ENCODE measurements at regions not wholly inside any gene's neighbourhood (a gene's known extent, or its start where the extent isn't known, plus 50 kb on each side); places are given as distances from the start of the nearest gene placed in this dataset.

DNA sequence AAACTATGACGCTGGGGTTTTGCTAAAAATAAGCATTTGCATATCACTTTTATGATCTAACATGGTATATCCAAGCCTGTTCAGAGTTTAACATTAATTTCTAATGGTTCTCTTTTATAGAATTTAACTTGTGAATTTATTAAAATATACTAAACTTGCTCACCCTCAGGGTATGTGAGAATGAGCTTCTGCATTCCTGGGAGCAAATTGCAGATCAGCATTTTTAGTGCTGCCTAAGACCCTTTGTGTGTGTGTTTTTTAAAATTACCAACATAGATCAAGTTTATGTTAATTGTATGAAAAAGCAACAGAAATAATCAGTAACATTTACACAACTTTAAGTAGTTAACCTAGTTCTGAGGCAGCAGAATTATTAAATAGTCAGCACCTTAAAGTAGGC is 218.0 kb upstream of the AGA start:
- ATAC-seq = no peak
- in situ Hi-C loops (cut with MboI) = no loop called here

DNA sequence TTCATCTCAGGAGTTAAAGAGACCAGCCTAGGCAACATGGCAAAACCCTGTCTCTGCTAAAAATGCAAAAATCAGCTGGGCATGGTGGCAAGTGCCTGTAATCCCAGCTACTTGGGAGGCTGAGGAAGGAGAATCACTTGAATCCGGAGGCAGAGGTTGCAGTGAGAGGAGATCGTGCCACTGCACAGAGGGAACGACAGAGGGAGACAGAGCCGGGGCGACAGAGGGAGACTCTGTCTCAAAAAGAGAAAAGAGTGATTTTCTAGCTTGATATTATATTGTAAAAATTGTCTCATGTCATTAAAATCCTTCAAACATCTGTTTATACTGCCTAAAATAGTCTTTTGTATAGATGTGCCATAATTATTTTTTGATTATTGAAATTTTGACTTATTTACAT is 225.4 kb upstream of the AGA start:
- DNase-seq (ENCODE audit: low read depth, low spot score) (no peak), ATAC-seq (peak; percentile 67), FAIRE-seq (no peak)
- no TSS peak for BruUV-seq (replicated peaks)
- CTCF ChIA-PET = interaction anchor here (0.8 to 2.5 kb wide), 15 partner anchors 9 to 1306 kb away, joined by 3 to 25 read pairs (median 3); no protein-coding TSS in a partner anchor
- Histone ChIP-seq H3K9ac (ENCODE audit: control insufficient read depth, insufficient read depth, low read length) (no peak overlapping the region), H3K36me3 (ENCODE audit: control insufficient read depth in 2 of 2, insufficient read depth in 2 of 2, low read length in 1 of 2) (no peaks in the 10 kb centered on the region), H3K4me1 (ENCODE audit: control insufficient read depth, insufficient read depth, low read length) (no peaks in the 10 kb centered on the region), H3K9me3 (replicated peaks; ENCODE audit: control insufficient read depth, insufficient read depth, low read length) (no peaks in the 10 kb centered on the region), H3K27me3 (replicated peaks in 1 of 2; ENCODE audit: control insufficient read depth in 2 of 2, insufficient read depth in 2 of 2, low read length in 1 of 2) (no peaks in the 10 kb centered on the region), H3K27ac (ENCODE audit: control insufficient read depth, insufficient read depth) (no peak overlapping the region), H3K79me2 (ENCODE audit: control insufficient read depth, insufficient read depth, low read length) (no peaks in the 10 kb centered on the region), H2AFZ (ENCODE audit: control insufficient read depth, low read depth, low read length) (no peak overlapping the region), H3K4me3 (no peak overlapping the region), H4K20me1 (ENCODE audit: control insufficient read depth, insufficient read depth) (no peaks in the 10 kb centered on the region), H3K4me2 (ENCODE audit: control insufficient read depth, insufficient read depth) (no peak overlapping the region)
- in situ Hi-C loops (cut with MboI) = no loop called here
- SMC1A ChIA-PET (ENCODE audit: uncharacterized antibody, unreplicated experiment) = interaction anchor here (0.6 to 1.3 kb wide), 5 partner anchors 9 to 422 kb away, joined by 3 to 11 read pairs (median 3); no protein-coding TSS in a partner anchor
- intact Hi-C loops (cut with micrococcal nuclease; ENCODE audit: unreplicated experiment) = loop anchor here (10.0 kb wide), 1 partner anchor 607 kb away; no protein-coding TSS in a partner anchor
- TF ChIP-seq RAD21 (IDR thresholded peaks at IDR 0.05; ENCODE audit: insufficient read depth, low read depth, low read length) (peak; percentile 58), SMC3 (IDR thresholded peaks at IDR 0.05; ENCODE audit: borderline replicate concordance, low read length) (peak; percentile 31; the same call in 1 of the 2 replicates)
- TF ChIP-seq, protein P1, sequence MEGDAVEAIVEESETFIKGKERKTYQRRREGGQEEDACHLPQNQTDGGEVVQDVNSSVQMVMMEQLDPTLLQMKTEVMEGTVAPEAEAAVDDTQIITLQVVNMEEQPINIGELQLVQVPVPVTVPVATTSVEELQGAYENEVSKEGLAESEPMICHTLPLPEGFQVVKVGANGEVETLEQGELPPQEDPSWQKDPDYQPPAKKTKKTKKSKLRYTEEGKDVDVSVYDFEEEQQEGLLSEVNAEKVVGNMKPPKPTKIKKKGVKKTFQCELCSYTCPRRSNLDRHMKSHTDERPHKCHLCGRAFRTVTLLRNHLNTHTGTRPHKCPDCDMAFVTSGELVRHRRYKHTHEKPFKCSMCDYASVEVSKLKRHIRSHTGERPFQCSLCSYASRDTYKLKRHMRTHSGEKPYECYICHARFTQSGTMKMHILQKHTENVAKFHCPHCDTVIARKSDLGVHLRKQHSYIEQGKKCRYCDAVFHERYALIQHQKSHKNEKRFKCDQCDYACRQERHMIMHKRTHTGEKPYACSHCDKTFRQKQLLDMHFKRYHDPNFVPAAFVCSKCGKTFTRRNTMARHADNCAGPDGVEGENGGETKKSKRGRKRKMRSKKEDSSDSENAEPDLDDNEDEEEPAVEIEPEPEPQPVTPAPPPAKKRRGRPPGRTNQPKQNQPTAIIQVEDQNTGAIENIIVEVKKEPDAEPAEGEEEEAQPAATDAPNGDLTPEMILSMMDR (IDR thresholded peaks at IDR 0.05 in 2 of 3, conservative IDR thresholded peaks at IDR 0.05 in 1 of 3; ENCODE audit: control insufficient read depth in 2 of 3, extremely low read depth in 1 of 3, insufficient read depth in 1 of 3, low read depth in 3 of 3, low read length in 3 of 3) = peak; percentile 31 to 57 (median 41); a peak in 4 of 6 replicates
- TF ChIP-seq, protein P2, sequence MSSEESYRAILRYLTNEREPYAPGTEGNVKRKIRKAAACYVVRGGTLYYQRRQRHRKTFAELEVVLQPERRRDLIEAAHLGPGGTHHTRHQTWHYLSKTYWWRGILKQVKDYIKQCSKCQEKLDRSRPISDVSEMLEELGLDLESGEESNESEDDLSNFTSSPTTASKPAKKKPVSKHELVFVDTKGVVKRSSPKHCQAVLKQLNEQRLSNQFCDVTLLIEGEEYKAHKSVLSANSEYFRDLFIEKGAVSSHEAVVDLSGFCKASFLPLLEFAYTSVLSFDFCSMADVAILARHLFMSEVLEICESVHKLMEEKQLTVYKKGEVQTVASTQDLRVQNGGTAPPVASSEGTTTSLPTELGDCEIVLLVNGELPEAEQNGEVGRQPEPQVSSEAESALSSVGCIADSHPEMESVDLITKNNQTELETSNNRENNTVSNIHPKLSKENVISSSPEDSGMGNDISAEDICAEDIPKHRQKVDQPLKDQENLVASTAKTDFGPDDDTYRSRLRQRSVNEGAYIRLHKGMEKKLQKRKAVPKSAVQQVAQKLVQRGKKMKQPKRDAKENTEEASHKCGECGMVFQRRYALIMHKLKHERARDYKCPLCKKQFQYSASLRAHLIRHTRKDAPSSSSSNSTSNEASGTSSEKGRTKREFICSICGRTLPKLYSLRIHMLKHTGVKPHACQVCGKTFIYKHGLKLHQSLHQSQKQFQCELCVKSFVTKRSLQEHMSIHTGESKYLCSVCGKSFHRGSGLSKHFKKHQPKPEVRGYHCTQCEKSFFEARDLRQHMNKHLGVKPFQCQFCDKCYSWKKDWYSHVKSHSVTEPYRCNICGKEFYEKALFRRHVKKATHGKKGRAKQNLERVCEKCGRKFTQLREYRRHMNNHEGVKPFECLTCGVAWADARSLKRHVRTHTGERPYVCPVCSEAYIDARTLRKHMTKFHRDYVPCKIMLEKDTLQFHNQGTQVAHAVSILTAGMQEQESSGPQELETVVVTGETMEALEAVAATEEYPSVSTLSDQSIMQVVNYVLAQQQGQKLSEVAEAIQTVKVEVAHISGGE (CRISPR knock-in tag; IDR thresholded peaks at IDR 0.05) = no peak
- POLR2A ChIA-PET = no interaction called here
- RAD21 ChIA-PET (ENCODE audit: unreplicated experiment) = interaction anchor here (0.8 to 1.5 kb wide), 4 partner anchors 14 to 419 kb away, joined by 3 to 18 read pairs (median 3); no protein-coding TSS in a partner anchor
- 29% methylated on average over 5 of the region's 5 CpGs for WGBS (ENCODE audit: insufficient coverage, insufficient replicate concordance, low lambda C conversion rate, missing lambda C conversion rate)

More for the DNA sequence above, 218.0 kb upstream of the AGA start:
- no TSS peak for BruUV-seq (replicated peaks)
- Histone ChIP-seq H3K9ac (ENCODE audit: control insufficient read depth, insufficient read depth, low read length) (no peak overlapping the region), H3K4me2 (ENCODE audit: control insufficient read depth, insufficient read depth) (no peak overlapping the region), H3K4me1 (ENCODE audit: control insufficient read depth, insufficient read depth, low read length) (no peaks in the 10 kb centered on the region), H3K4me3 (no peak overlapping the region), H3K36me3 (ENCODE audit: control insufficient read depth in 2 of 2, insufficient read depth in 2 of 2, low read length in 1 of 2) (no peaks in the 10 kb centered on the region), H3K27me3 (replicated peaks in 1 of 2; ENCODE audit: control insufficient read depth in 2 of 2, insufficient read depth in 2 of 2, low read length in 1 of 2) (no peaks in the 10 kb centered on the region), H3K79me2 (ENCODE audit: control insufficient read depth, insufficient read depth, low read length) (no peaks in the 10 kb centered on the region), H3K27ac (ENCODE audit: control insufficient read depth, insufficient read depth) (no peak overlapping the region), H2AFZ (ENCODE audit: control insufficient read depth, low read depth, low read length) (no peak overlapping the region), H4K20me1 (ENCODE audit: control insufficient read depth, insufficient read depth) (no peaks in the 10 kb centered on the region), H3K9me3 (replicated peaks; ENCODE audit: control insufficient read depth, insufficient read depth, low read length) (no peaks in the 10 kb centered on the region)
- RAD21 ChIA-PET (ENCODE audit: unreplicated experiment) = no interaction called here
- POLR2A ChIA-PET = interaction anchor here (0.6 kb wide), 1 partner anchor 751 kb away, joined by 6 read pairs; no protein-coding TSS in a partner anchor
- TF ChIP-seq NR2C1 (IDR thresholded peaks at IDR 0.05) = no peak
- TF ChIP-seq, protein P3, sequence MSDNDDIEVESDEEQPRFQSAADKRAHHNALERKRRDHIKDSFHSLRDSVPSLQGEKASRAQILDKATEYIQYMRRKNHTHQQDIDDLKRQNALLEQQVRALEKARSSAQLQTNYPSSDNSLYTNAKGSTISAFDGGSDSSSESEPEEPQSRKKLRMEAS (IDR thresholded peaks at IDR 0.05; ENCODE audit: low read depth, low read length) = no peak
- TF ChIP-seq MYB (IDR thresholded peaks at IDR 0.05; ENCODE audit: borderline replicate concordance, low read depth, low read length) = no peak
- no peak for TF ChIP-seq SMAD1 (IDR thresholded peaks at IDR 0.05; ENCODE audit: low read depth, partially characterized antibody)
- TF ChIP-seq MYC (IDR thresholded peaks at IDR 0.05; ENCODE audit: insufficient read depth, insufficient read length, insufficient replicate concordance, low read length, severe bottlenecking) = no peak
- TF ChIP-seq YY1 (IDR thresholded peaks at IDR 0.05; ENCODE audit: low read depth, low read length) = no peak
- TF ChIP-seq IKZF2 (IDR thresholded peaks at IDR 0.05) = no peak
- CTCF ChIA-PET = interaction anchor here (0.8 kb wide), 1 partner anchor 21 kb away, joined by 3 read pairs; no protein-coding TSS in a partner anchor
- DNase-seq (ENCODE audit: low read depth, low spot score) (no peak), FAIRE-seq (no peak)
- SMC1A ChIA-PET (ENCODE audit: uncharacterized antibody, unreplicated experiment) = no interaction called here
- WGBS (ENCODE audit: insufficient coverage, insufficient replicate concordance, low lambda C conversion rate, missing lambda C conversion rate) = 0% methylated on average over 1 of the region's 1 CpG
- intact Hi-C loops (cut with micrococcal nuclease; ENCODE audit: unreplicated experiment) = loop anchor here (10.0 kb wide), 1 partner anchor 615 kb away; no protein-coding TSS in a partner anchor

All from GM12878 (cell line).